ENCODE measurements at regions not wholly inside any gene's neighbourhood (a gene's known extent, or its start where the extent isn't known, plus 50 kb on each side); places are given as distances from the start of the nearest gene placed in this dataset.

GRCh38 chr19:29400917-29401711 is 124.7 kb upstream of the VSTM2B start:
- H3K27ac ChIP-seq: no peak overlapping the region
- H3K27me3 ChIP-seq: no peaks in the 10 kb centered on the region
- H3K4me3 ChIP-seq: no peak overlapping the region
- H3K4me1 ChIP-seq: peaks cover 19% of the 10 kb centered on the region
- H3K36me3 ChIP-seq (ENCODE audit: low read depth, missing control alignments): no peaks in the 10 kb centered on the region
- intact Hi-C loops (cut with DNase I; ENCODE audit: low total_unique reads): no loop called here
- no peak for DNase-seq
- TF ChIP-seq CTCF (IDR thresholded peaks at IDR 0.05) (no peak), POLR2A (IDR thresholded peaks at IDR 0.05) (no peak)
- whole genome bisulfite sequencing, 2 donors: 49 to 70% methylated on average over 9 to 23 of the region's 23 CpGs
- H3K9me3 ChIP-seq: no peaks in the 10 kb centered on the region

GRCh38 chr19:29401712-29402421 is 123.9 kb upstream of the VSTM2B start:
- H3K36me3 ChIP-seq (ENCODE audit: low read depth, missing control alignments): no peaks in the 10 kb centered on the region
- H3K9me3 ChIP-seq: no peaks in the 10 kb centered on the region
- WGBS, 2 donors: 75 to 81% methylated on average over 12 to 14 of the region's 14 CpGs
- H3K4me3 ChIP-seq: no peak overlapping the region
- intact Hi-C loops (cut with DNase I; ENCODE audit: low total_unique reads): no loop called here
- H3K27me3 ChIP-seq: no peaks in the 10 kb centered on the region
- no peak for DNase-seq
- H3K4me1 ChIP-seq: peaks cover 19% of the 10 kb centered on the region
- no peak for TF ChIP-seq CTCF (IDR thresholded peaks at IDR 0.05)
- TF ChIP-seq POLR2A (IDR thresholded peaks at IDR 0.05): no peak
- H3K27ac ChIP-seq: no peak overlapping the region

- no peak overlapping the region for H3K27ac ChIP-seq
- no peak overlapping the region for H3K4me3 ChIP-seq
- no peak for TF ChIP-seq CTCF (IDR thresholded peaks at IDR 0.05)
- no peak for TF ChIP-seq POLR2A (IDR thresholded peaks at IDR 0.05)
- 86% methylated on average over 6 of the region's 6 CpGs; no CpG with 5 or more reads in 1 of the 2 donors for WGBS, 2 donors
- no peaks in the 10 kb centered on the region for H3K36me3 ChIP-seq (ENCODE audit: low read depth, missing control alignments)
- peaks cover 19% of the 10 kb centered on the region for H3K4me1 ChIP-seq
- intact Hi-C loops (cut with DNase I; ENCODE audit: low total_unique reads): no loop called here
- DNase-seq: no peak
- H3K9me3 ChIP-seq: no peaks in the 10 kb centered on the region
- no peaks in the 10 kb centered on the region for H3K27me3 ChIP-seq
Measured at GRCh38 chr19:29402563-29402962, 123.2 kb upstream of the VSTM2B start.

GRCh38 chr19:29404015-29404414 is 121.8 kb upstream of the VSTM2B start:
- DNase-seq: no peak
- Histone ChIP-seq H3K9me3 (no peaks in the 10 kb centered on the region), H3K27ac (no peak overlapping the region), H3K4me1 (peaks cover 19% of the 10 kb centered on the region), H3K36me3 (ENCODE audit: low read depth, missing control alignments) (no peaks in the 10 kb centered on the region), H3K4me3 (no peak overlapping the region), H3K27me3 (no peaks in the 10 kb centered on the region)
- intact Hi-C loops (cut with DNase I; ENCODE audit: low total_unique reads): no loop called here
- TF ChIP-seq POLR2A (IDR thresholded peaks at IDR 0.05) (no peak), CTCF (IDR thresholded peaks at IDR 0.05) (no peak)
- 86 to 96% methylated on average over 3 to 8 of the region's 8 CpGs for WGBS, 2 donors
